Activated T-helper 2 cell treated with anti-CD3 and anti-CD28 coated beads, Interferon-gamma antibody, Interleukin-2, Interleukin-4, amounts not matched to agents 10 μg/mL and 5 μg/mL and 100 μg/mL, durations not matched to agents 14 hours and 24 hours and 36 hours (primary cell): ENCODE measurements at regions not wholly inside any gene's neighbourhood (a gene's known extent, or its start where the extent isn't known, plus 50 kb on each side); places are given as distances from the start of the nearest gene placed in this dataset.

Source experiments
- DNase-seq: peaks from one replicate; pipeline ENCODE4 v3.0.0; 2021; ENCODE audit warnings: low spot score
- H3K27ac Mint-ChIP-seq: one replicate; pipeline ENCODE4 v1.8.0; 2021; ENCODE audit warnings: mixed read lengths
- H3K27me3 Mint-ChIP-seq: one replicate; pipeline ENCODE4 v1.8.0; 2021; ENCODE audit warnings: low read depth, mixed read lengths
- H3K36me3 Mint-ChIP-seq: one replicate; pipeline ENCODE4 v1.8.0; 2021; ENCODE audit warnings: low read depth, mixed read lengths
- H3K4me1 Mint-ChIP-seq: one replicate; pipeline ENCODE4 v1.8.0; 2021; ENCODE audit warnings: low read depth, mixed read lengths
- H3K4me3 Mint-ChIP-seq: one replicate; pipeline ENCODE4 v1.8.0; 2021; ENCODE audit warnings: low read depth, mild to moderate bottlenecking, moderate library complexity, mixed read lengths
- H3K9me3 Mint-ChIP-seq: one replicate; pipeline ENCODE4 v1.8.0; 2021; ENCODE audit warnings: mixed read lengths
- intact Hi-C: fragments of 100-400 bp; cut with micrococcal nuclease; formaldehyde crosslinking; loops from one replicate; pipeline ENCODE4 v1.15.1; 2023

DNA sequence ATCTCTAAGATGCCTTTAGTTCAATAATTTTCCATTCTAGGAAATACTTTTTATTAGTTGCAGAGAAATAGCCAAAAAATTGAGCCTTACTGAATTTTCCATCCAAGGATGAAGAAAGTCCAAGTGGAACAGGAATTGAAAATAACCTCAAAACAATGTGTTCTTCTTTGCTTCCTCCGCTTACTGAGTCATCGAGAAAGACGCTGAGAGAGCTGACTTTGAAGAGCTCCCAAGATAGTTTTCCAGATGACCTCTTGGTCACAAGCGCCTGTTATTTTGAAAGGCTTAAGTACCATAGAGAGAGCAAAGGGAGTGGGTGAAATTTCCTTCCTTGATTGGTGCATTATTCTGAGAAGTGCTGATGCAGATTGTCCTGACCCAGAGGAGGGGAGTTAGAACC is 253.5 kb upstream of the ATP10B start:
- Mint-ChIP-seq H3K27me3 (no peaks in the 10 kb centered on the region), H3K36me3 (no peaks in the 10 kb centered on the region), H3K9me3 (no peaks in the 10 kb centered on the region), H3K4me1 (no peaks in the 10 kb centered on the region), H3K4me3 (no peak overlapping the region), H3K27ac (no peak overlapping the region)
- intact Hi-C loops: no loop called here
- no peak for DNase-seq

DNA sequence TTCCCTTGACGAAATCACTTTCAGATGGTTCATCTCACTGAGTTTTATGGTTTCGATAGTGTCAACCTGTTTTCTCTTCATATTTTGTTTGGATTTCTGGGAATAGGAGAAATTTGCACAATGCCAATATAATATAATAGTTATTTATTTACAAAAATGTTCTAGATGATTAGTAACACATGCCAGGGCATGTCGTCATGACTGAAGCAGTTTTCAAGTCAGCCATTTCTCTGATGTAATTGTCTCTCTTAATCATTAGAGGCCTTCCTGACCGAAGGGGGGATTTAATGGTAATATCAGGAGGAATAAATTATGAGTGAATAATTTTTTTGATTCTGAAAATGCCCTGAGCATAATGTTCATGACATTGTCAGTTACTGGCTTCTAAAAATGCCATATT is 246.5 kb upstream of the ATP10B start:
- no peaks in the 10 kb centered on the region for H3K27me3 Mint-ChIP-seq
- no peaks in the 10 kb centered on the region for H3K4me1 Mint-ChIP-seq
- no peaks in the 10 kb centered on the region for H3K36me3 Mint-ChIP-seq
- no peaks in the 10 kb centered on the region for H3K9me3 Mint-ChIP-seq
- H3K4me3 Mint-ChIP-seq: no peak overlapping the region
- H3K27ac Mint-ChIP-seq: no peak overlapping the region
- intact Hi-C loops: no loop called here
- no peak for DNase-seq

DNA sequence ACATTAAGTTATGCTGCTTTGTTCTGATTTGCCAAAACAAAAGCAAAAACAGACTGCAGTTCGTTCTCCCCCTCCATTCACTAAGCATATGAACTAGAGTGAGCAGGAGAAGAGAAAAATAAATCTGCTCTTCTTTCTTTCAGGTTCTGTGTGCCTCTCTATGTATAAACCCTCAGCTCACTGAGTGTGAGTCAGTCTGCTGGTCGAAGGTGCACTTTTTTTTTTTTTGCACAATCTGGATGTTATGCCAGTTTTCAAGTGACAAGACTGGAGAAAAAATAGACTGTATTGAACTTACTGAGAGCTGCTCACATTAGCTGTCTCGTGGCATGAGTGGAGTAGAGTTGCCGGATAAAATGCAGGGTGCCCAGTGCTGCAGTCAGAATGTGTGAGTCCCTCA is 244.6 kb upstream of the ATP10B start:
- no peak for DNase-seq
- no peak overlapping the region for H3K27ac Mint-ChIP-seq
- H3K27me3 Mint-ChIP-seq: no peaks in the 10 kb centered on the region
- H3K36me3 Mint-ChIP-seq: no peaks in the 10 kb centered on the region
- no peaks in the 10 kb centered on the region for H3K9me3 Mint-ChIP-seq
- H3K4me3 Mint-ChIP-seq: no peak overlapping the region
- no peaks in the 10 kb centered on the region for H3K4me1 Mint-ChIP-seq
- intact Hi-C loops: no loop called here

DNA sequence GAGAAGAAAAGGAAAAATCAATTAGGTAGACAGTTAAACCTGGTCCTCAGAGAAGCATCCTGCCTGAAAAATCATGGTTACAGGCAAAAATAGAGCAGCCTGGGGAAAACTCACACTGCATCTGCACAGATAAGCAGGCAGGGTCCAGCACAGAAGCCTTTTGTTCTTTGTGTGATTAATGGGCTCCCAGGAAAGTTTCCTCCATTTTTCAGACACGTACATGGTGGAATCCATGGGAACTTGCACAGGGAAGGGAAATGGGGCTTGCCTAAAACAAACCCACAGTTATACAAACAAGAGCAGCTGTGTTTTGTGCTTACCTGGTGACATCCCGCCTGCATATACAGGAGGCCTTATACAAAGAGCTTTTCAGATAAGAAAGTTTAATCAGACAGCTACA is 243.9 kb upstream of the ATP10B start:
- H3K36me3 Mint-ChIP-seq: no peaks in the 10 kb centered on the region
- H3K4me1 Mint-ChIP-seq: no peaks in the 10 kb centered on the region
- no peak for DNase-seq
- no peak overlapping the region for H3K4me3 Mint-ChIP-seq
- intact Hi-C loops: no loop called here
- no peaks in the 10 kb centered on the region for H3K9me3 Mint-ChIP-seq
- H3K27ac Mint-ChIP-seq: no peak overlapping the region
- H3K27me3 Mint-ChIP-seq: no peaks in the 10 kb centered on the region

DNA sequence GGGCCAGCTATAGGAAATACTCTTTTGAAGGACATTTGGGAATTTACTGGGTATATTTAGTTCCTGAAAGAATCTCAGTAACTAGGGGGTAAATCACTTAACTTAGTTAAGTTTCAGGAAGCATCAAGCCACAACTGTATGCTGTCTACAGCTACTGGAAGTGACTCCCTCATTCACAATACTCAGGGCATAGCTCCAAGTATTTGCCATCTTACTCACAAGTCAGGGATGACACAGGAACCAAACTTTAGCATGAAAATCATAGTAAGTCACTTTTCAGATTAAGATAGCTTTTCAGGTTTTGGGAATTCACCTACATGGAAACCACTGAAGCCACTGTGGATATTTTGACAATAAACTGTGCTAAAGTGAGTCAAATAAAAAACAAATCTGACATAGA is 242.4 kb upstream of the ATP10B start:
- no peaks in the 10 kb centered on the region for H3K4me1 Mint-ChIP-seq
- no peaks in the 10 kb centered on the region for H3K36me3 Mint-ChIP-seq
- DNase-seq: no peak
- H3K27ac Mint-ChIP-seq: no peak overlapping the region
- H3K9me3 Mint-ChIP-seq: no peaks in the 10 kb centered on the region
- intact Hi-C loops: no loop called here
- H3K4me3 Mint-ChIP-seq: no peak overlapping the region
- no peaks in the 10 kb centered on the region for H3K27me3 Mint-ChIP-seq

DNA sequence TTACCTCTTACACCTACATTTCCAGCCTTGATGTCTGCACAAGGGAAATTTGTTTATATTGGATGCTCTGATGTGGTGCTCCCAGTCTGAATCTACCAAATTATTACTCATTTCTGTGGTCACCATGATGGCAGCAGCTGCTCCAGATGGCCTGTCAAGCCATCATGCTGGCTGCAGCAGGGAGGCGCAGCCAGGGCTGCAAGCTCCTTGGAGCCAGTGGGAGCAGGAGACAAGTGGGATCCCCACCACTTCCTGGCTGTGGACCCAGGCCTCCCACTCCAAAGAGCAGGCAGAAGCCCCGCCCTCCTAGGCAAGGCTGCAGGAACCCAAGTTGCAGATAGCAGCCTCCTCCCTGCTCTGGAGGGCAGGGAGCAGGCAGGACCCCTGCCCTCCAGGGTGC is 241.1 kb upstream of the ATP10B start:
- Mint-ChIP-seq H3K9me3 (no peaks in the 10 kb centered on the region), H3K4me1 (no peaks in the 10 kb centered on the region), H3K27me3 (no peaks in the 10 kb centered on the region), H3K36me3 (no peaks in the 10 kb centered on the region), H3K4me3 (no peak overlapping the region), H3K27ac (no peak overlapping the region)
- intact Hi-C loops: no loop called here
- DNase-seq: no peak

DNA sequence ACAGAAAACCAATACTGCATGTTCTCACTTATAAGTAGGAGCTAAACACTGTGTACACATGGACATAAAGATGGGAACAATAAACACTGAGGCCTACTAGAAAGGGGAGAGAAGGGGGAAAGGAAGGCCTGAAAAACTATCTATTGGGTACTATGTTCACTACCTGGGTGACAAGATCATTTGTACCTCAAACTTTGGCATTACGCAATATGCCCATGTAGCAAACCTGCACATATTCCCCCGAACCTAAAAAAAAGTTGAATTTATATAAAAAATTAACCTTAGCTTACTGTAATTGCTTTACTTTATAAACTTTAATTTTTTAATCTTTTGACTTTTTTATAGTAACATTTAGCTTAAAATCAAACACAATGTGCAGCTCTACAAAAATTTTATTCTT is 237.6 kb upstream of the ATP10B start:
- Mint-ChIP-seq H3K4me3 (no peak overlapping the region), H3K36me3 (no peaks in the 10 kb centered on the region), H3K9me3 (no peaks in the 10 kb centered on the region), H3K4me1 (no peaks in the 10 kb centered on the region), H3K27me3 (no peaks in the 10 kb centered on the region), H3K27ac (no peak overlapping the region)
- intact Hi-C loops: no loop called here
- DNase-seq: no peak

DNA sequence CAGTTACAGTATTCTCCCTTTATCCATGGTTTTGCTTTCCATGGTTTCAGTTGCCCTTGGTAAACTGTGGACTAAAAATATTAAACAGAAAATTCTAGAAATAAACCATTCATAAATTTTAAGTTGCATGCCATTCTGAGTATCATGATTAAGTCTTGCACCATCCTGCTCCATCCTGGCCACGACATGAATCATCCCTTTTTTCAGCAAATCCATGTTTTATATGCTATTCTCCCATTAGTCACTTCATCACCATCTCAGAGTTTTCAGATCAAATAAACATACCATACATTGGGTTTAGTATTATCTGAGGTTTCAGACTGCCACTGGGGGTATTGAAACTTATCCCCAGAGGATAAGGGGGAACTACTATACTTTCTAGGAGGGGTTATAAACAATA is 234.4 kb upstream of the ATP10B start:
- no peak for DNase-seq
- no peaks in the 10 kb centered on the region for H3K9me3 Mint-ChIP-seq
- no peaks in the 10 kb centered on the region for H3K4me1 Mint-ChIP-seq
- no peaks in the 10 kb centered on the region for H3K27me3 Mint-ChIP-seq
- no peak overlapping the region for H3K27ac Mint-ChIP-seq
- intact Hi-C loops: no loop called here
- no peaks in the 10 kb centered on the region for H3K36me3 Mint-ChIP-seq
- H3K4me3 Mint-ChIP-seq: no peak overlapping the region

DNA sequence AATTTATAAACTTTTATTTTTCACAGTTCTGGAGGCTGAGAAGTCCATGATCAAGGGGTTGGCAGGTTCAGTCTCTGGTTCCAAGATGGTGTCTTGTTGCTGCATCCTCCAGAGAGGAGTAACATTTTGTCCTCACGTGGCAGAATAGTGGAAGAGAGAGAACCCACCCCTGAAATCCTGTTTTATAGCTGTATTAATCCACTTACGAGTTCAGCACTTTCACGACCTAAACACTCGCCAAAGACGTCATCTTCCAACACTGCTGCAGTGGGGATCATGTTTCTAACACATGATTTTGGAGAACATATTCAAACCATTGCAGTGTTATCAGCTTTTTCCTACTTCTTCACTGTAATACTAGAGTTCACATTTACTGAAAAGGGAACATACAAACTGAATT is 233.0 kb upstream of the ATP10B start:
- H3K27ac Mint-ChIP-seq: no peak overlapping the region
- no peaks in the 10 kb centered on the region for H3K36me3 Mint-ChIP-seq
- no peaks in the 10 kb centered on the region for H3K27me3 Mint-ChIP-seq
- no peaks in the 10 kb centered on the region for H3K4me1 Mint-ChIP-seq
- DNase-seq: no peak
- intact Hi-C loops: no loop called here
- H3K4me3 Mint-ChIP-seq: no peak overlapping the region
- H3K9me3 Mint-ChIP-seq: no peaks in the 10 kb centered on the region

DNA sequence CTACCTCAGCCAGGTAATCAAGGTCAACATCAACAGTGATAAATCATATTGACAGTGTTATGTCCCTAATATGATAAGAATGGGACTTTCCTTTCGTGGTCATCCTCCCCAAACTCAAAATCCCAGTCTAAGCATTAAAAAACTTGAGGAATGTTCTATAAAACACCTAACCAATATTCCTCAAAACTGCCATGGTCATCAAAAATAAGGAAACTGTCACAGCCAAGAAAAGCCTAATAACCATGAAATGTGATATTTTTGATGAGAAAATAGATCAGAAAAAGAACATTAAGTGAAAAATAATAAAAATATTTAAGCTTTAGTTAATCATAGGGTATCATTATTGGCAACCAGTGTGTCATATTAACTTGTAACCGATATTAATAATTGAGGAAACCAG is 232.1 kb upstream of the ATP10B start:
- H3K27me3 Mint-ChIP-seq: no peaks in the 10 kb centered on the region
- H3K4me1 Mint-ChIP-seq: no peaks in the 10 kb centered on the region

DNA sequence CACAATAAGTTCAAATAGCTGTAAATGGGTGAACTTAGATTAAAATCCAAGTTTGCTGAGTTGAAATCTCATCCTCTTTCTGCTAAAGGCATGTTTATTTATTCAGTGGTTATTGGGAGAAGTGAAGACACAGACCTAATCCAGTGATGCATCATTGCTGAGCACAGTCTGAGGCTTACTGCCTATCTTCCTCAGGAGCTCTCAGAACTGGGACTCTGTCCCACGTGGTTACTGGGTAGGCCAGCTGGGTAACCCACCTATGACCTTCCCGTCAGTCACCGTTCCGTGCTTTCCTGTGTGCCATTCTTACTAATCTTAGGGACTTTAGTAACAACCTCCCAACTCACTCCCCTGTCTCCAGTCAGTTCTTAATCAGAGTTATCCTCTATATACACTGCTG is 226.8 kb upstream of the ATP10B start:
- Mint-ChIP-seq H3K27me3 (no peaks in the 10 kb centered on the region), H3K36me3 (no peaks in the 10 kb centered on the region), H3K4me1 (no peaks in the 10 kb centered on the region), H3K4me3 (no peak overlapping the region), H3K27ac (no peak overlapping the region), H3K9me3 (no peaks in the 10 kb centered on the region)
- intact Hi-C loops: no loop called here
- no peak for DNase-seq

More for the DNA sequence above, 232.1 kb upstream of the ATP10B start:
- intact Hi-C loops: no loop called here
- Mint-ChIP-seq H3K4me3 (no peak overlapping the region), H3K36me3 (no peaks in the 10 kb centered on the region), H3K27ac (no peak overlapping the region), H3K9me3 (no peaks in the 10 kb centered on the region)
- no peak for DNase-seq

DNA sequence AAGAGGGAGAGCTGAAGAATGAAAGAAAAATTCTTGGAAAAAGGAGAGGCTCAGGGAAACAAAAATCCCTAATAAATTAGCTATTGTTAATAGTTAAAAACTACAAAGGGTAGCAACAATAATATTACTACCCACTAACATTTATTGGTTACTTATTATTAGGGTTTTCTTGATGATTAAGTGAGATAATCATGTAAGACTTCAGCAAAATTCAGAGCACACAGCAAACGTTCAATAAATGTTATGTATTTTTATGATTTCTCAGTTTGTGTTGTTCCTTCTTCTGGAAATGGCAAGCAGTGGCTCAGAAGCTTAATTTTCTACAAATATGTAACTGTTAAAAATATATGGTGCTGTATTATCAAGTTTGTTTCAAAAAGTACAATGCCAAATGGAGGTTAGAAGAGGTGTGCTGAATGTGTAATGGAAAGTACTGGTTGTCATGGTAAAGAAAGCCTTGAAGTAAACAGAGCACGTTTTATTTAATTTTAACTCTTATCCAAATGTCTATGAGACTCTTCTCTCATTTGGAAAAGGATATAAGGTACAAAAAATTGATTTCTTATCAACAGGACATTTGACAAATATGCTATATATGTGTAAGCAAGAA is 226.0 kb upstream of the ATP10B start:
- Mint-ChIP-seq H3K9me3 (no peaks in the 10 kb centered on the region), H3K27me3 (no peaks in the 10 kb centered on the region), H3K4me1 (no peaks in the 10 kb centered on the region), H3K4me3 (no peak overlapping the region), H3K27ac (no peak overlapping the region), H3K36me3 (no peaks in the 10 kb centered on the region)
- intact Hi-C loops: no loop called here
- DNase-seq: no peak

DNA sequence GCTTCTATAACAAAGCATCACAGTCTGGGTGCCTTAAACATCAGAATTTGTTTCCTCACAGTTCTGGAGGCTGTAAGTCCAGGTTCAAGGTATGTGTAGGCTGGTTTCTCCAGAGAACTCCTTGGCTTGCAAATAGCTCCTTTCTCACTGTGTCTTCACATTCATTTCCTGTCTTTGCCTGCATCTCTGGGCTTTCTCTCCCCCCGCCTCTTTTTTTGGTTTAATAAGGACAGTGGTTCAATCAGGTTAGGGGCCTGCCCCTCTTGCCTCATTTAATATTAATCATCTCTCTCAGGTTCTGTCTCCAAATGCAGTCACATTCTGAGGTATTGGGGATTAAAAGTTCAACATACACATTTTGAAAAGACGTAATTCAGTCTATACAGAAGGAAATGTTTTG is 225.5 kb upstream of the ATP10B start:
- Mint-ChIP-seq H3K9me3 (no peaks in the 10 kb centered on the region), H3K27me3 (no peaks in the 10 kb centered on the region), H3K4me1 (no peaks in the 10 kb centered on the region), H3K4me3 (no peak overlapping the region), H3K27ac (no peak overlapping the region), H3K36me3 (no peaks in the 10 kb centered on the region)
- DNase-seq: no peak
- intact Hi-C loops: no loop called here

DNA sequence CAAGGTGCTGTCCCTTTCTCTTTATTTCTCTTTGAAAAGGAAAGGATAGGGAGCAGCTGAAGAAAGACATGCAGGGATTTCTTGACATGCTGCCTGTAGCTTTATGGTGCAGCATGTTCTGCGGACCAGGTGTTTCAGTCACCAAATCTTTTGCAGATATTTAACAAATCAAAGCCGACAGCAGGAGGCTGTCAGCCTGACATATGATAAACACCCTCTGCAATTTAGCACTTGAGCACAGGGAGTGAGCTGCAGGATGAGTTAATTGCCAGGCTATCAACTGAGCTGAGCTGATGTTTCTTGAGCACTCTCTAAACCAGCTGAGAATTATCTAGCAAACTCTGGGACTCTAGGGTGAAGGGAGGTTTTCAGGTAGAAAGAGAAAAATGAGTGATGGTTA is 212.8 kb upstream of the ATP10B start:
- no peaks in the 10 kb centered on the region for H3K4me1 Mint-ChIP-seq

More for the DNA sequence above, 212.8 kb upstream of the ATP10B start:
- no peaks in the 10 kb centered on the region for H3K27me3 Mint-ChIP-seq
- H3K9me3 Mint-ChIP-seq: peaks cover 5% of the 10 kb centered on the region
- DNase-seq: no peak
- no peaks in the 10 kb centered on the region for H3K36me3 Mint-ChIP-seq
- intact Hi-C loops: no loop called here
- H3K27ac Mint-ChIP-seq: no peak overlapping the region
- no peak overlapping the region for H3K4me3 Mint-ChIP-seq
